GM18517 (cell line): ENCODE measurements at regions not wholly inside any gene's neighbourhood (a gene's known extent, or its start where the extent isn't known, plus 50 kb on each side); places are given as distances from the start of the nearest gene placed in this dataset.

Experiments
- ATAC-seq: cut with Tn5 transposase; IDR thresholded peaks from one replicate; pipeline ENCODE4 v1.9.1; 2021; ENCODE audit warnings: mild to moderate bottlenecking, moderate library complexity; ENCODE audit not compliant: unreplicated experiment

DNA sequence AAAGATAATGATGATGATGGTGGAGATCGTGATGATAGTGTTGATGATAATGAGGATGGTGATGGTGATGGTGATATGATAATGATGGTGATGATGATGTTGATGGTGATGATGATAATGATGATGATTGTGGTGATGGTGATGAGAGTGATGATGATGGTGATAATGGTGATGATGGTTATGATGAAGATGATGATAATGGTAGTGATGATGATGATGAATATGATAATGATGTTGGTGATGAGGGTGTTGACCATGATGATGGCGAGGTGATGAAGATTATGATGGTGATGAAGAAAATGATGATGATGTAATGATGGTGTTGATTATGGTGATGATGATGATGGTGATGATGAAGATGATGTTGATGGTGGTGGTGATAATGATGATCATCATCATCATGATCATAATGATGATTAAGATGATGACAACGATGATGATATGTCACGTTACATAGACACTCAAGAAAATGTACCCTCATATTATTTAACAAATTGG lies 1106.4 kb downstream of the NLGN4X start:
- no peak for ATAC-seq

DNA sequence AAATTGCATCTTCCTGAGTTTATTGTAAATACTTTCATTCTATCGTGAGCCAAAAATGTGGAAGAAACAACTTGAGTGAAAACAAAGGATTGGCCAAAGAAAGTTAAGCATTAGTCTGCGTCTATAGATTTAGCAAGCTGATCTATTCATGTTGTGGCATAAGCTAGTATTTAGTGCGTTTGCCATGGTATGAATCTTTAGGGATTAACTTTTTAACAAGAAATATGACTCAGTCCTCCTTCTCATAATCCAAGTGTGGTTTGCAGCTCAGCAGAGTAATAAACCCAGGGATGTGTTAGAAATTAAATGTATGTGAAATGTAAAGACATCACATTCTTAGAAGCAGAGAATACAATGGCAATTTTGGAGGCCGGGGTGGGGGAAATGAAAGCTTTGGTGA lies 1110.9 kb downstream of the NLGN4X start:
- ATAC-seq = no peak

DNA sequence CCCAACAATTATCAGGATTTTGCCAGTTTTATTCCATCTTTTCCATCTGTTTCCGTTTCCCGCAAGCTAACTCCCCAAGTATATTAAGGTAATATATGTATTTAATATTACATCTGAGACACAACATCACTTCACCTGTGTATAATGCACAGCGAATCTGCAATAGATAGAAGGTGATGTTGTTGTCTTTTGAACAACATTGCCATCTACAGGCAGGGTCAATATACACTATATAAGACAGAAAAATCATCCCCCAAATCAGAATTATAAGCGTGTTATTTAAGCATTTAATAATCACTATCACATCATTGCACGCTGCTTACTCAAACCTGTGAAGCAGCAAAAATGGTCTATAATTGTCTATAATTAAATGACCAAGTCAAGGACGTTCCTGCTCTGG lies 1115.5 kb downstream of the NLGN4X start:
- no peak for ATAC-seq

DNA sequence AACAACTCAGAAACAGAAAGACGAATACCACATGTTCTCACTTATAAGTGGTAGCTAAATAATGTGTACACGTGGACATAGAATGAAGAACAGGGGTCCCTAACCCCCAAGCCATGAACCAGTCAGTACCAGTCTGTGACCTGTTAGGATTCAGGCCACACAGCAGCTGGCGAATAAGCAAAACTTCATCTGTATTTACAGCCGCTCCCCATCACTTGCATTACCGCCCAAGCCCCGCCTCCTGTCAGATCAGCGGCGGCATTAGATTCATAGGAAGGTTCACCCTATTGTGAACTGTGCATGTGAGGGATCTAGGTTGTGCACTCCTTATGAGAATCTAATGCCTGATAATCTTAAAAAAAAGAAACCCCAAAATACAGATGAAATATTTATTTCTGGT lies 1128.7 kb downstream of the NLGN4X start:
- ATAC-seq = no peak

DNA sequence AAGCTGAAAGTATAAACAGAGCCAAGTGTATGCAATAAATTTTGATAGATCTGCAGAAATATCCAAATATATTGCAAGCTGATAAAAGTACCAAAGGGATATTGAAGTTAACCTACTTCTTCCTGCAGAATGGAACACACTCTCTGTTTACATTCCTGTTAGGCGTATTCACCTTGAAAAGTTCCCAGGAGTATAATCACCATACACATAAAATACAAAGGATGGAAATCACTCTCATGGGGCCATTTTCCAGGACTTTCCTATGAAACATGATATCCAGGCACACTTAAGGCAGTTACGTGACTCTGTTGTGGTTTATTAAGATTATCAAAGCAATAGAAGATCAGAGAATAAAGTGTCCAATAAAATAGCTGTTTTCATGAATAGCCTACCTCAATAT lies 1142.3 kb downstream of the NLGN4X start:
- ATAC-seq = no peak

DNA sequence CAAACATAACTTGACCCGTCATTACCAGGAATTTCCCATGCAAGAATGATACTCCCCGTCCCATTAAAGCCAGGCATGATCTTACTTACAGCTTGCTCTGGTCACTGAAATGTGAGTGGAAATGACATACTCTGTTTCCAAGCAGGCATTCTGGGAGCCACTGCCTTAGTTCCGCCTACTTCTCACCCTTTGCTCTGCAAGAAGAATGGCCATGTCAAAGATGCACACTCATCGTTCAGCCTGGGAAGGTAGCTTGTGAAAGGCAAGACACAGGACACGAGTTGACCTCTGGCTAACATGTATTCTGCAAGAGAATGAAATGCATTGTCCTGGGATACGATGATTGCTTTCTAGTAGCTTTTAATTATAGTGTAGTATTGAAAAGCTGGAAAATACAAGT lies 1144.4 kb downstream of the NLGN4X start:
- no peak for ATAC-seq

DNA sequence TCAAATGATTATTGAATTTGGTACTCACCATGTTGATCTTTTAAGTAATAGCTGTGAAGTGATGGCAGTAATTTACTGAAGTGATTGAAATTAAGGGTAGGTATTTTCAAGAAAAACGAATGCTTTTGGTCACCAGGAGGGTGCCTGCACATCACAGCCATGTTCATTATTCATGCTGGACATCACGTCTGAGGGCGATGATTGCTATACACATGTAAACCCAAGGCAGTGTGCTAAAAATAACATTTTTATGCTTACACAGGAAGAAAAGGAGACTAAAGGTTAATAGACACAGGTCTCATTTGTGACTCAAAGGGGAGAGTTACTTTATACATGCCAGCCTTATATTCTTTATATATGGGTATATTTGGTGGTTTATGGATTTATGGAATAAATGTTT lies 1146.0 kb downstream of the NLGN4X start:
- ATAC-seq = no peak

DNA sequence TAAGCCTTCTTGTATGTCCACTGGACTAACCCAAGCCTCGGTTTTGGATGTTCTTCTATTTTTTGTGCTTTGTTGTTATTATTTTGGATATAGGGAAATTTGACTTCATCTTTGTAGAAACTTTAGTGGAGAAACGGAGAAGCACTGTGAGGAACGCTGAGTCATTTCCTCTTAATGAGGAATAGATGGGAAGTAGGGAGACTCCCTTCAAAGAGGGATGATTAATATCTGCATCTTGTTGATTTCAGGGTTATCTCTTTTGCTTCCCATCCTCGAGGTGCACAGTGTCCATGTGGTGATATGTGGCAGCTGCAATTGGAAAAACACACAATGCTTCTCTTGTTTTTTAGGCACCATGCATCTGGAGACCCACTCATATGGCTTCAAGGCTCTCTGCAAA lies 1147.9 kb downstream of the NLGN4X start:
- no peak for ATAC-seq

DNA sequence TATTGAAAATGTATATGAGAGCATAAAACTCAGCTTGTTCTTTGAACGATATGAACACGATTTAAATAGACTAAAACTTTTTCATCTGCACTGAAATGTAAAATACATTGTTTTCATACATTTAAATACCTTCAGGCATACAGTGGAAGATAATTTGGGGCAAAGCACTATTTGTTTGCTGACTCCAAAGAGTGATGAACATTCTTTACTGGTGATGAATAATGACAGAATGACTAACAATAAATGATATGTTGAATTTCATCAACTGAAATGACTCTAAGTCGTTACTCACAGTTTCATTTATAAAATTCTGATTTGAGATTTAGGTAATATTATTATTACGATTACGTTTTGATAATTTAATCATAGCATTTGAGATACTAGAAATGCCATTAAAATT lies 1160.1 kb downstream of the NLGN4X start:
- no peak for ATAC-seq

DNA sequence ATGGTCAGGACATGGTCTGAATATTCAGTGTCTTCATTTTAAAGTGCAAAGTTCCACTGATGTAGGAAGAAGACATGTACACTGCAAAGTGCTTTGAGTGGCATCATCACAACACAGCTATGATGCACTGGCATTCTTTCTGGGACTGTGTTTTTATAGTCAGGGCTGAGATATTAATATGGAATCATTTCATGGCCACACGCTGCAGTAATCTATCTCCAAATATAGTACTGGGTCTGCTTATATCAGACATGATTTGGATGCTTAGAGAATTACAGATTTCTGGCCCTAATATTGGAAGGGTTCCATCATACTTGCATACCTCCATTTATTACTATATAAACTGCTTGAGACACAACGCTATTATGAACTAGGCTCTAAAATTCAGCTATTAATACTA lies 1170.9 kb downstream of the NLGN4X start:
- no peak for ATAC-seq

DNA sequence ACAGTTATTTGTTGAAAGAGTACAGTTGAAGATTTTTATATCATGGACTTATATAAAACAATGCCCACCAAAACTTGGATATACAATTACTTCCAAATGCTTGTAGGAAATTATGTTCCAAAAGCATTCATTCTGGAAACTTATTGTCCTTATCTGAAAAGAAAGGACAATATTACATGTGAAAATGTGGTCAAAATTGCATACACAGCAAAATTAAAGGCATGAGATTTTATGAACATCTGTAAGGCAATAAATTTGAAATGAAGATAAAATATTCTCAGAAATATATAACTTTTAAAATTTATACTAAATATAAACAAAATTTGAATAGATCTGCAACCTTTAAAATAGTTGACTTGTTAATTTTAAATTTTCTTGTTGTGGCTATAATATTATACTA lies 1173.8 kb downstream of the NLGN4X start:
- ATAC-seq = no peak

DNA sequence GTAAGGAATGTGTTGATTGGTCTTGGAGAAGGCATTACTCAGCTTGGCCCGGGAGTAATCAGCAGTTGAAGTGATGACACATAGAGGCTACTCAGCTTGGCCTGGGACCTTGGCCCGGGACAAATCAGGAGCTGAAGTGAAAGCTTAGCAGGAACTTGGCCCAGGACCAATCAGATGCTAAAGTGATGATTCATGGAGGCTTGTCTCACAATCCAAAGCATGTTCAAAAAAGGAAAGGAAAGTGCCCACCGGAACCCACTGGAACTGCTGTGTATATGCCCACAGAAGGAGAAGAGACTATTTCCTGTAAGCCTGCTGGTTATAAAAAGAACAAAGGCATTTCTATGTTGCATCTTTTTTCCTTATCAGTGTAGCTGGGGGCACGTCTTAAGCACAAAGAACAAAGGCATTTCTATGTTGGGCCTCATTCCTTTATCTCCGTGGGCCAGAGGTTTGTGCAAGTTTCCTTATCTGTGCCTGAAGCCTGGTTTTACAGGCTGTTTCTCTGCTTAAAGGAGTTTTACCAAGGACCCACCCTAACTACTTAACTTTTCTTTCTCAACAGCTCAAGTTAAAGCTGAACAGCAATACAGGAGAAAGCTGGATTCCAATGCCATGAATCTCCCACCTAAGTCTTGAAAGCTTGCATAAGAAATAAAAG lies 1176.7 kb downstream of the NLGN4X start:
- ATAC-seq = no peak

DNA sequence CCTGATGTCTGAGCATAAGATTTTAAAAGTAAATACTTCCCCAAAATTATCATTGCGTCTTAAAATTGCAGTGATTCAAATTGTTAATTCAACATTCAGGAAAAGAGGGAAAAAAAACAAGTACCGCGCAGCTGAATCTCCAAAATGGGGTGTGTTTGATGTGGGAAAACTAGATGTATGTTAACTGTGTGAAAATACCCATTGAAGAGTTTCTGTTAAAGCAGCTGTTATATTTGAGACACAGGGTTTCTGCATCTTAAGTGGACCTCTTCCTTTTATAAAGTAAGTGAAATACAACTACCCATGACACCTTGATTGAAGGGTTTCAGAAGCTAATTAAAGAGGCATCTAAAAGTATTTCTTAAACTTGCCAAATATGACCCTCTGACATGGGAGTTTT lies 1186.1 kb downstream of the NLGN4X start:
- no peak for ATAC-seq

DNA sequence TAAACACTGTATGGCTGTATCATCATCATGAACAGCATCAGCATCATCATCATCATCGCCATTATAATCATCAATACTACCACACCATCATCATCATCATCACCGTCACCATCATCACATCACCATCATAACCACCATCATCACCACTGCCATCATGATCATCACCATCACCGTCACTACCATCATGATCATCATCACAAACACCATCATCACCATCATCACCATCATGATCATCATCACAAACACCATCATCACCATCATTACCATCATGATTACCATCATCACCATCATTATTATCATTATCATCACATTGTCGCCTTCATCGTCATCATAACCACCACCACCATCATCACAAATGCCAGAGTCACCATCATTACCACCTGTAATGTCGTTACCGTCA lies 1196.9 kb downstream of the NLGN4X start:
- no peak for ATAC-seq

DNA sequence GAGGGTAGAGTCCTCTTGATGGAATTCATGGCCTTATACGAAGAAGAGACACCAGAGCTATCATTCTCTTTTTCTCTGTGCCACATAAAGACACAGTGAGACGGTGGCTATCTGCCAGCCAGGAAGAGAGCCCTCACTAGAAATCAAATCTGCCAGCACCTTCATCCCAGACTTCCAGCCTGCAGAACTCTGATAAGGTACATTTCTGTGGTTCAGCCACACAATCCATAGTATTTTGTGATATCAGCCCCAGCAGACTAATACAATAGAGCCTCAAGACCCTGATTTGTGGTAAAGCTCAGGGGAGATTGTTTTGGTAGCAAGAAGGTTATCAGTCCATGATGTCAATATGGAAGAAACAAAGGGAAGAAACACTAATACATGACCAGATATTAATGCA lies 1213.2 kb downstream of the NLGN4X start:
- ATAC-seq = no peak

DNA sequence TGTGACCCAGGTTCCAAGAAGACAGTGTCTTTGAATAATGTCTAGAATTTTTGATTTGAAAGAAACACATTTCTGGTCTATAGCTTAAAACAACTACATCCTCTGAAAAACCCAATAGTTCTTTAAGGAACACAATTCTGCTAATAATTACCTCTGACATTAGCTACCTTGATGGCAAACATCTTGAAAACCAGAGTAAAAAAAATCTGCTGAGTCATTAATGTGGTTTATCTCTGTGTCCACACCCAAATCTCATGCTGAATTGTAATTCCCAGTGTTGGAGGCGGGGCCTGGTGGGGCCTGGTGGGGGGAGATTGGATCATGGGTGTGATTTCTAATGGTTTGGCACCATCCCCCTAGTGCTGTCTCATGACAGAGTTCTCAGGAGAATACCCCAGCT lies 1233.8 kb downstream of the NLGN4X start:
- no peak for ATAC-seq

DNA sequence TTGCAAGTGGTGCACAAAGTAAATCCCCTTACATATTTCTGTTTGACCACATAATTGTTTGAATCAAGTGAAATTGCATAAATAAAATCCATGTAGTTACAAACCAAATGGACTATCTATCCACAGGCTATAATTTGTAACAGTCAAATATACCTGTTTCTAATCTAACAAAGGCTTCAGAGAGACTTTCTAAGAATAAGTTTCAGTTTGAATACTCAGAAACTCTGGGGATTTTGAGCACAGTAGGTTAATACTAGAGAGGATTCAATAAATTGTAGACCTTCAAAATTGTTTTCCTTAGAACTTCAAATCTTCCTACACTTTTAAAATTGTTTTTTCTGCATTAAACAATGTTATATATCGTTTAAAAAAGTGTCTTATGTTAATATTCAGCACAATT lies 1250.1 kb downstream of the NLGN4X start:
- no peak for ATAC-seq

DNA sequence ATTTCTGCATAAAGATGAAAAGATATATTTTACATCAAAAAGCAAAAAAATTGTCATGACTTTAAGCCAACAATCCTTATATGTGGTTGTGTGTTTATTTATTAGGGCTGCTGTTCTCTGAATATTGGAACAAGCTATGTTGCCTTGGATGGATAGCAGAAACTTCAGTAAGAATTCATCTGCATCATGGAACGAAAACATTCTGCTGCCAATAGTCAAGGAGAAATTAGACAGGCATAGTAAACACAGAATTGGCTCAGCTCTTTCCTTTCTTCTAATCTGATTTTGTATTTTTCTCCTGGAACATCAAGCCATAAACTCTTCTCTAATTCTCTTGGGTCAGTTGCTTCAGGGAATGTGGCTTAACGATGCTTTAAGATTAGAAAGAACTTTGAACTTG lies 1257.0 kb downstream of the NLGN4X start:
- no peak for ATAC-seq

DNA sequence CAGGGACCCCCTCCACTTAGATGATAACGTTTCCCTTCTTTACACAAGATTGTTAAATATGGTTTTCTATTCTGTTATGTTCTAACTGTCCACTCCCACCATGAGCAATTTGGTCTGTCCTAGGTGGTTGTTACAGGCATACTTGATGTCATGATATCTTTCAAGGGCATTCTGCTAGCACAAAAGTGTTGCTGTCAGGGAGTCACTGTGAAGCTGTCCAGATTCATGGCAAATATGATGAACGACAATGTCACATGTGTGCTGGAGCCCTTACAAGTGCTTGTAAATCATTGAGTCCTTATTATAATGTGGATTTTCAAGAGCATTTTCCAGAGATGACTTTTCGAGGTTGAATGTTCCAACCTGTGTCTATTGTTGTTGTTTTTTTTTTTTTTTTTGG lies 1250.7 kb upstream of the PRKX start:
- no peak for ATAC-seq

DNA sequence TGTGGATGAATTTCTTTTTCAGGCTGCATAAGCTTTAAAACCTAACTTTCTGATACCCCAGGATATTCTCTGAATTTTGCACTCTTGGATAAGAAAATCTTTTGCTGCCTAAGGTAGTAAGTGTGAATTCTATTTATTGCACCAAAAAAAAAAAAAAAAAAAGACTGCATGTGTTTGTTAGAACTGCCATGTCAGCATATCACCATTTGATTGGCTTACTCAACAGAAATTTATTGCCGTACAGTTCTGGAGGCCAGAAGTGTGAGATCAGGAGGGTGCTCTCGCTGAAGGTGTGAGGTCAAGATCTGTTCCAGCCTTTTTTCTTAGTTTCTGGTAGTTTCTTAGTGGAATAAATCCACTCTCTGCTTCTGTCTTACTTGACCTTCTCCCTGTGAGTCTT lies 1250.0 kb upstream of the PRKX start:
- no peak for ATAC-seq

DNA sequence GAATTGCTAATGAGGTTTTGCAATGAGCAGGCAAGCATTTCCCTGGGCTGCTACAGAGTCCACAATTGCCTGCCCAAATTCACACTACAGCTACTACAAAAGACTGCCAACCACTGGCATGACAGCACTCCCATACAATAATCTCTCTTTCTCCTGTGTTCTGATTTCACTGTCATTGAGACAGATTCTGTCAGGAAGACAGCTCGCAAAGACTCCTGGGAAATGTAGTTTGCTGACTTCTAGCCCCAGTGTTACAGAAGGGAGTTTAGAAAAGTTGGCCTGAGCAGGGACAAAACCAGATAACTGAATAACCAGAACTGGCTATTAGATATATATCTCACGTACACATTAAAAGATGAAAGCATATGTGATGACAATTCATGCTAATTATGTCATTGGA lies 1231.3 kb upstream of the PRKX start:
- ATAC-seq = no peak

DNA sequence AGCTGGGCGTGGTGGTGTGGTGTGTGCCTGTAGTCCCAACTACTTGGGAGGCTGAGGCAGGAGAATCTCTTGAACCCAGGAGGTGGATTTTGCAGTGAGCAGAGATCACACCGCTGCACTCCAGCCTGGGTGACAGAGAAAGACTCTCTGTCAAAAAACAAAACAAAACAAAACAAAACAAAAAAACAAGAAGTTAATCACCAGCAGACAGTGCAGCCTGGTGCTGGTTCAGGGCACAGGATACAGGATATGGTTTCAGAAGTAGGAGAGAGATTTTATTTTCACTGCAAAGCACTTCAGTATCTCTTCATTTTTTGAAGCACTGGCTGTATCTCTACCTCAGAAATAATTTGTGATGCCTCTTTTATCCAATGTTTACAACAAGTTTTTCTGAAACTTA lies 1222.9 kb upstream of the PRKX start:
- ATAC-seq = no peak

DNA sequence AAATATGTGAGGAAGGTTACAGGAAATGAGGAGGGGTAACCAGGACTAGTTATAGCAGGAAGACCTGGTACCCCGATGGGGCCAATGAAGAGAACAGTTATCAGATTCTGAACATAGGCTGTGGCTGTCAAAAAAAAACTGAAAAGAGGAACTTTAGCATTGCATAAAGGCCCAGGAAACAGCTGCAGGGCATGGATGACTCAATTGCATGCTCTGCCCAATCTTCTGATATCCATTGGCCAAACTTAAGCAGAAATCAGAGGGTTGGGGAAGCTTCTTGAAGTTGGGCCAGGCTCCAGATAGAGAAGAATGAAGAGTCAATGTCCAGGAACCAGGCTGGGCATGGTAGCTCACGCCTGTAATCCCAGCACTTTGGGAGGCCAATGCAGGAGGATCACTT lies 1222.4 kb upstream of the PRKX start:
- ATAC-seq = peak; percentile 77
